ENCODE measurements at regions not wholly inside any gene's neighbourhood (a gene's known extent, or its start where the extent isn't known, plus 50 kb on each side); places are given as distances from the start of the nearest gene placed in this dataset.

- DNase-seq: no peak
Observed at GRCh38 chr14:104292084-104292970, 153.9 kb downstream of the KIF26A start.

- DNase-seq: no peak
Observed at GRCh38 chr14:104293231-104293841, 154.9 kb downstream of the KIF26A start.

GRCh38 chr14:104293851-104294627, 155.7 kb downstream of the KIF26A start:
- DNase-seq: no peak

GRCh38 chr14:104294628-104294982, 156.2 kb downstream of the KIF26A start:
- no peak for DNase-seq

- no peak for DNase-seq
Observed at GRCh38 chr14:104294983-104295680, 156.7 kb downstream of the KIF26A start.

GRCh38 chr14:104295681-104296387, 157.4 kb downstream of the KIF26A start:
- DNase-seq: no peak

- no peak for DNase-seq
Observed at GRCh38 chr14:104296388-104297312, 158.3 kb downstream of the KIF26A start.

- DNase-seq: no peak
Observed at GRCh38 chr14:104297313-104297704, 158.9 kb downstream of the KIF26A start.

GRCh38 chr14:104297721-104298401, 159.5 kb downstream of the KIF26A start:
- no peak for DNase-seq

GRCh38 chr14:104298458-104298857, 160.1 kb downstream of the KIF26A start:
- DNase-seq: no peak

GRCh38 chr14:104299993-104300761, 161.8 kb downstream of the KIF26A start:
- DNase-seq: no peak

- DNase-seq: no peak
Observed at GRCh38 chr14:104301731-104302460, 163.5 kb downstream of the KIF26A start.

GRCh38 chr14:104302794-104303405, 164.5 kb downstream of the KIF26A start:
- DNase-seq: no peak

GRCh38 chr14:104303705-104304425, 165.5 kb downstream of the KIF26A start:
- no peak for DNase-seq

- no peak for DNase-seq
Observed at GRCh38 chr14:104304451-104305351, 166.3 kb downstream of the KIF26A start.

- no peak for DNase-seq
Observed at GRCh38 chr14:104305511-104306449, 167.4 kb downstream of the KIF26A start.
